Spleen (tissue), 7 donors: ENCODE measurements at regions not wholly inside any gene's neighbourhood (a gene's known extent, or its start where the extent isn't known, plus 50 kb on each side); places are given as distances from the start of the nearest gene placed in this dataset.

ENCODE experiments used
- POLR2A ChIP-seq, 3 donors: fragments of 450-650 bp; IDR thresholded peaks; one replicate each; pipeline ENCODE4 v1.5.1; 2017; ENCODE audit warnings: antibody characterized with exemption in 3 of 3, mild to moderate bottlenecking in 1 of 3
- POLR2AphosphoS5 ChIP-seq, 3 donors: sonication (generic); formaldehyde crosslinking; IDR thresholded peaks; one replicate each; pipeline ENCODE4 v1.5.1; 2017; ENCODE audit warnings: antibody characterized with exemption in 3 of 3
- TF ChIP-seq, protein P1 (sequence below), 11 experiments: fragments of 200-600 bp in 7 of 11; fragments of 450-650 bp in 4 of 11; sonication (generic) in 4 of 11; IDR thresholded peaks in 8 of 11; conservative IDR thresholded peaks in 3 of 11; 1 replicate in 7 of 11; 2 replicates in 4 of 11; pipeline versions ENCODE4 v1.4.0 to v1.8.0; 2016 to 2021; ENCODE audit warnings: antibody characterized with exemption in 11 of 11, inconsistent platforms in 4 of 11, mild to moderate bottlenecking in 1 of 11
- donor health status: DM: no; HTN: no; CAD: no; lungs with moderate emphysema.
- donor health status: DM: no; HTN: no; CAD: no.
- donor health status: DM: no; HTN: no; CAD: no.

DNA sequence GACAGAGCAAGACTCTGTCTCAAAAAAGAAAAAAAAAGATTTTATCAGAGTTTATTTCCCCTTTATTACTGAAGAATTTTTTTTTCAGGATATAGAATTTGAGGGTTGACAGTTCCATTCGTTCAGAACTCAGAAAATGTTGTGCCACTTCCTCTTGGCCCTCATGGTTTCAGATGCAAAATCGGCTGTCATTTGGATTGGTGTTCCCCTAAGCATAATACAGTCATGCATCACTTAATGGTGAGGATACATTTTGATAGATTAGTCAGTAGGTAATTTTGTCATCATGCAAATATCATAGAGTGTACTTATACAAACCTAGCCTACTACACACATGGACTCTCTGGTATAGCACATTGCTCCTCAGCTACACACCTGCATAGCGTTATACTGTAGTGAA, 263.9 kb upstream of the RTL1 start:
- no peak for TF ChIP-seq POLR2AphosphoS5 (IDR thresholded peaks at IDR 0.05)
- TF ChIP-seq, protein P1, sequence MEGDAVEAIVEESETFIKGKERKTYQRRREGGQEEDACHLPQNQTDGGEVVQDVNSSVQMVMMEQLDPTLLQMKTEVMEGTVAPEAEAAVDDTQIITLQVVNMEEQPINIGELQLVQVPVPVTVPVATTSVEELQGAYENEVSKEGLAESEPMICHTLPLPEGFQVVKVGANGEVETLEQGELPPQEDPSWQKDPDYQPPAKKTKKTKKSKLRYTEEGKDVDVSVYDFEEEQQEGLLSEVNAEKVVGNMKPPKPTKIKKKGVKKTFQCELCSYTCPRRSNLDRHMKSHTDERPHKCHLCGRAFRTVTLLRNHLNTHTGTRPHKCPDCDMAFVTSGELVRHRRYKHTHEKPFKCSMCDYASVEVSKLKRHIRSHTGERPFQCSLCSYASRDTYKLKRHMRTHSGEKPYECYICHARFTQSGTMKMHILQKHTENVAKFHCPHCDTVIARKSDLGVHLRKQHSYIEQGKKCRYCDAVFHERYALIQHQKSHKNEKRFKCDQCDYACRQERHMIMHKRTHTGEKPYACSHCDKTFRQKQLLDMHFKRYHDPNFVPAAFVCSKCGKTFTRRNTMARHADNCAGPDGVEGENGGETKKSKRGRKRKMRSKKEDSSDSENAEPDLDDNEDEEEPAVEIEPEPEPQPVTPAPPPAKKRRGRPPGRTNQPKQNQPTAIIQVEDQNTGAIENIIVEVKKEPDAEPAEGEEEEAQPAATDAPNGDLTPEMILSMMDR (IDR thresholded peaks at IDR 0.05 in 8 of 11, conservative IDR thresholded peaks at IDR 0.05 in 3 of 11) = no peak
- TF ChIP-seq POLR2A (IDR thresholded peaks at IDR 0.05) = no peak
